HG02973 (cell line): ENCODE measurements at regions not wholly inside any gene's neighbourhood (a gene's known extent, or its start where the extent isn't known, plus 50 kb on each side); places are given as distances from the start of the nearest gene placed in this dataset.
"Not testable (repeated sequence)": the region's sequence is repeated elsewhere in the genome, so short reads cannot be mapped to it uniquely, and the experiment has no call there.

ENCODE experiments used
- ATAC-seq: cut with Tn5 transposase; IDR thresholded peaks from one replicate; pipeline ENCODE4 v1.9.1; 2021; ENCODE audit warnings: moderate library complexity; ENCODE audit not compliant: unreplicated experiment

GRCh38 chr17:30689266-30690000 lies 135.1 kb downstream of the CRLF3 start:
- ATAC-seq: not testable (repeated sequence)

GRCh38 chr17:30686538-30687479 lies 137.7 kb downstream of the CRLF3 start:
- ATAC-seq: not testable (repeated sequence)

GRCh38 chr17:30682280-30682679 lies 142.2 kb downstream of the CRLF3 start:
- not testable (repeated sequence) for ATAC-seq

GRCh38 chr17:30680681-30681080 lies 143.8 kb downstream of the CRLF3 start:
- ATAC-seq: not testable (repeated sequence)

- ATAC-seq: no peak
Measured at GRCh38 chr17:30677550-30678249, 146.8 kb downstream of the CRLF3 start.

- ATAC-seq: not testable (repeated sequence)
Measured at GRCh38 chr17:30675777-30676492, 148.6 kb downstream of the CRLF3 start.

- ATAC-seq: not testable (repeated sequence)
Measured at GRCh38 chr17:30669217-30669649, 155.3 kb downstream of the CRLF3 start.

GRCh38 chr17:30668360-30669181 lies 155.9 kb downstream of the CRLF3 start:
- ATAC-seq: not testable (repeated sequence)

GRCh38 chr17:30667657-30668359 lies 156.7 kb downstream of the CRLF3 start:
- ATAC-seq: not testable (repeated sequence)

GRCh38 chr17:30666838-30667656 lies 157.4 kb downstream of the CRLF3 start:
- not testable (repeated sequence) for ATAC-seq

- ATAC-seq: not testable (repeated sequence)
Measured at GRCh38 chr17:30663727-30664455, 160.6 kb downstream of the CRLF3 start.

GRCh38 chr17:30657148-30657547 lies 167.3 kb downstream of the CRLF3 start:
- ATAC-seq: not testable (repeated sequence)

- not testable (repeated sequence) for ATAC-seq
Measured at GRCh38 chr17:30653038-30653437, 171.5 kb downstream of the CRLF3 start.

GRCh38 chr17:30650149-30650548 lies 172.9 kb downstream of the GOSR1 start:
- ATAC-seq: not testable (repeated sequence)

- not testable (repeated sequence) for ATAC-seq
Measured at GRCh38 chr17:30648015-30648620, 170.9 kb downstream of the GOSR1 start.

GRCh38 chr17:30645875-30646274 lies 168.7 kb downstream of the GOSR1 start:
- not testable (repeated sequence) for ATAC-seq

- ATAC-seq: peak; percentile 45
Measured at GRCh38 chr17:30644713-30645112, 167.5 kb downstream of the GOSR1 start.
